ENCODE measurements at regions not wholly inside any gene's neighbourhood (a gene's known extent, or its start where the extent isn't known, plus 50 kb on each side); places are given as distances from the start of the nearest gene placed in this dataset.

DNA sequence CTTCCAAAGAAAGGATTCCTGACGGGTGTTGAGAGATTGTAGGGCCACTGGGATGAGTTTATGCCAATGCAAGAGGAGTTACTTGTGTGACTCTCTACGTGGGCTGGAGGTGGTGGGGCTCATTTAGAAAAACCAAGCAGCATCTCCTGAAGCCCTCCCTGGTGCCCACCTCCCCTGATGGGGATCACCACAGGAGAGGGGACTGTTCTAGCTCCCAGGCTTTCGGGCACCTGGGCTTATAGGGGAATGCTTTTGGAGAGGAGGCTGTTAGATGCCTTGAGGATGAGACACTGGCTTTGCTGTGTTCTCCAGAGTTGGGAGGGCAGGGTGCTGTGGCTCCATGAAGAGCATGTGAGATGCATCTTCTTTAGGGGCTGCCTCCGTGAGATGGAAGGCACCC lies 65.0 kb downstream of the IRX1 start:
- TF ChIP-seq, protein P1, sequence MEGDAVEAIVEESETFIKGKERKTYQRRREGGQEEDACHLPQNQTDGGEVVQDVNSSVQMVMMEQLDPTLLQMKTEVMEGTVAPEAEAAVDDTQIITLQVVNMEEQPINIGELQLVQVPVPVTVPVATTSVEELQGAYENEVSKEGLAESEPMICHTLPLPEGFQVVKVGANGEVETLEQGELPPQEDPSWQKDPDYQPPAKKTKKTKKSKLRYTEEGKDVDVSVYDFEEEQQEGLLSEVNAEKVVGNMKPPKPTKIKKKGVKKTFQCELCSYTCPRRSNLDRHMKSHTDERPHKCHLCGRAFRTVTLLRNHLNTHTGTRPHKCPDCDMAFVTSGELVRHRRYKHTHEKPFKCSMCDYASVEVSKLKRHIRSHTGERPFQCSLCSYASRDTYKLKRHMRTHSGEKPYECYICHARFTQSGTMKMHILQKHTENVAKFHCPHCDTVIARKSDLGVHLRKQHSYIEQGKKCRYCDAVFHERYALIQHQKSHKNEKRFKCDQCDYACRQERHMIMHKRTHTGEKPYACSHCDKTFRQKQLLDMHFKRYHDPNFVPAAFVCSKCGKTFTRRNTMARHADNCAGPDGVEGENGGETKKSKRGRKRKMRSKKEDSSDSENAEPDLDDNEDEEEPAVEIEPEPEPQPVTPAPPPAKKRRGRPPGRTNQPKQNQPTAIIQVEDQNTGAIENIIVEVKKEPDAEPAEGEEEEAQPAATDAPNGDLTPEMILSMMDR (IDR thresholded peaks at IDR 0.05; ENCODE audit: partially characterized antibody, unreplicated experiment), result no peak
- Mint-ChIP-seq H3K4me3 (ENCODE audit: unreplicated experiment) (no peak overlapping the region), H3K4me1 (ENCODE audit: low read depth, unreplicated experiment) (no peaks in the 10 kb centered on the region), H3K36me3 (ENCODE audit: unreplicated experiment) (no peaks in the 10 kb centered on the region), H3K27ac (ENCODE audit: unreplicated experiment) (no peak overlapping the region), H3K27me3 (ENCODE audit: unreplicated experiment) (no peaks in the 10 kb centered on the region), H3K9me3 (ENCODE audit: unreplicated experiment) (peaks cover 3% of the 10 kb centered on the region)
- DNase-seq, result no peak

DNA sequence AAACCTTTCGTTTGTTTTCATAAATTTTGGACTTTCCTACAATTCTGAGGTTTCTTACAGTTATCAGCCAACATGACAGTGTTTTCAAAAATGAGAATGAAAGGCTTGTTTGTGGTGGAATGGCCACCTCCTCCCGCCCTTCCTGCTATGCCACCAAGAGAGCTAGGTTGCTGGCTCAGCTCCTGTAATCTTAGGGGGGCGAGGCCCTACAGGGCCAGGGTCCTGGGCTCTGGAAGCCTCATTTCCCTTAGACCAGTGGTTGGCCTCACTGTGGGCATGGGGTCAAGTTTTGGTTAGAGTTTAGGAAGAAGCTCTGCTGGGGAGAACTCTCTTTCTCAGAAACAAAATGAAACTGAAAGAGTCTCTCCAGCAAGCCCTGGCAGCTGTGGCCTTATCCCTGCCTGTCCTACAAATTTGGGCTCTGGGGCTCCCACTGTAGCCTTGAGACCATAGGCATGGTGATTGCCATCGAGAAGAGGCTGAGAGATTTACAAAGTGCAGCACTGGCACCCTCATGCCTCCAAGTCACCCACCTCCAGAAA lies 66.2 kb downstream of the IRX1 start:
- peaks cover 3% of the 10 kb centered on the region for H3K9me3 Mint-ChIP-seq (ENCODE audit: unreplicated experiment)
- no peak for DNase-seq
- no peaks in the 10 kb centered on the region for H3K36me3 Mint-ChIP-seq (ENCODE audit: unreplicated experiment)
- no peaks in the 10 kb centered on the region for H3K27me3 Mint-ChIP-seq (ENCODE audit: unreplicated experiment)
- H3K27ac Mint-ChIP-seq (ENCODE audit: unreplicated experiment), result no peak overlapping the region
- no peak overlapping the region for H3K4me3 Mint-ChIP-seq (ENCODE audit: unreplicated experiment)
- TF ChIP-seq, protein P1 (IDR thresholded peaks at IDR 0.05; ENCODE audit: partially characterized antibody, unreplicated experiment), result no peak
- no peaks in the 10 kb centered on the region for H3K4me1 Mint-ChIP-seq (ENCODE audit: low read depth, unreplicated experiment)

DNA sequence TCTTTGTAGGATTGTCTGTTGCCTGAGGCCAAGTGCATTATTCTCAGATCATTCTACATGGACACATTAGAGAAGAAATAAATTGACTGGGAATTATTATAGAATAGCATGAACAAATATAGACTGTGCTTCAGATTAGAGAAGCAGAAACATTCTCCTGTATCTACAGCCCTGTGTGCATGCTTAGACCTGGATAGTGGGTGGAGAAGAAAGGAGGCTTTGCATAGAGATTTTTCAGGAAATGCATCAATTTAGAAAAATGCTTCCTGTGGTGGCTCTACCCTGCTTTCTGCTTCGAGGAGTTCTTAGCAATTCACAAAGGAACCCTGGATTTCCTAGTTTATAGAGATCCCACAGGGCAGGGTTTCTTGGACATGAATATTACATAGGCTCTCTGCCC lies 66.7 kb downstream of the IRX1 start:
- Mint-ChIP-seq H3K27ac (ENCODE audit: unreplicated experiment) (no peak overlapping the region), H3K27me3 (ENCODE audit: unreplicated experiment) (no peaks in the 10 kb centered on the region), H3K4me3 (ENCODE audit: unreplicated experiment) (no peak overlapping the region), H3K4me1 (ENCODE audit: low read depth, unreplicated experiment) (no peaks in the 10 kb centered on the region), H3K9me3 (ENCODE audit: unreplicated experiment) (peaks cover 3% of the 10 kb centered on the region), H3K36me3 (ENCODE audit: unreplicated experiment) (no peaks in the 10 kb centered on the region)
- no peak for DNase-seq
- TF ChIP-seq, protein P1 (IDR thresholded peaks at IDR 0.05; ENCODE audit: partially characterized antibody, unreplicated experiment), result no peak

DNA sequence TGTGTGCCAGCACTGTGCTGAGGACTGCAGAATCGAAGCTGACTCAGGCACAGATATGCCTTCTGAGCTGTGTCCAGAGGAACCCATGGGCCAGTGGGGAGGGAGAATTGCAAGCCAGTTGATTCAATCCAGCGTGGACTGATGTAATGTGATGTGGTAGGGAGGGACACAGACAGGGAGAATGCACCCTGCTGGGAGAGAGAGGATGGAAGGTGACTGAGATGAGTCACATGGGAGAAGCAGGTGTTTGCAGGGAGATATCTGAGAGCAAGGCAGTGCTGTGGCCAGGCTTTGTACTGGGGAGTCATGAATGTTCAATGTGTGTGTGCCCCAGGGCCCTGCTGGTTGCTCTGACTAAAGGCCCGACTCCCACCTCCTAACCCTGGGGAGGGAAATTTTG lies 75.7 kb downstream of the IRX1 start:
- peaks cover 5% of the 10 kb centered on the region for H3K36me3 Mint-ChIP-seq (ENCODE audit: unreplicated experiment)
- DNase-seq, result no peak
- no peak overlapping the region for H3K4me3 Mint-ChIP-seq (ENCODE audit: unreplicated experiment)
- peaks cover 4% of the 10 kb centered on the region for H3K4me1 Mint-ChIP-seq (ENCODE audit: low read depth, unreplicated experiment)
- peaks cover 1% of the 10 kb centered on the region for H3K27me3 Mint-ChIP-seq (ENCODE audit: unreplicated experiment)
- H3K9me3 Mint-ChIP-seq (ENCODE audit: unreplicated experiment), result peaks cover 8% of the 10 kb centered on the region
- H3K27ac Mint-ChIP-seq (ENCODE audit: unreplicated experiment), result no peak overlapping the region
- TF ChIP-seq, protein P1 (IDR thresholded peaks at IDR 0.05; ENCODE audit: partially characterized antibody, unreplicated experiment), result no peak

DNA sequence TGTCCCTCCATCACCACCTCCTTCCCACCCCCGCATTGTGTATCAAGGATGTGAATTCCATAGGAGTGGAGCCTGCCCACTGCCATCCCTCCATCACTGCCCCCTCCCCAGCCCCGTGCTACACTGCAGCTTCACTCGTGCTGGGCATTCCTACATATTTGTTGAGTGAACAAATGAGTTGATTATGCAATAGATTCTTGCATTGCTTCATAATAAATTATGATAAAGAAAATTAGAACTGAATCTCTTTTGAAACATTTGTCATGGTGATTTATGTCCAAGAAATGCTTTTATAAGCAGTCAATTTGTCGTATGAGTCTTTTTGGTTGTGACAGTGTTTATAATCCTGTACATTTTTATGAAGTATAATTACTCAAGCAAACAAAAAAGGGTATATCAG lies 83.2 kb downstream of the IRX1 start:
- no peak overlapping the region for H3K4me3 Mint-ChIP-seq (ENCODE audit: unreplicated experiment)
- H3K27me3 Mint-ChIP-seq (ENCODE audit: unreplicated experiment), result peaks cover 3% of the 10 kb centered on the region
- no peaks in the 10 kb centered on the region for H3K36me3 Mint-ChIP-seq (ENCODE audit: unreplicated experiment)
- H3K9me3 Mint-ChIP-seq (ENCODE audit: unreplicated experiment), result peaks cover 5% of the 10 kb centered on the region
- TF ChIP-seq, protein P1 (IDR thresholded peaks at IDR 0.05; ENCODE audit: partially characterized antibody, unreplicated experiment), result no peak
- no peak for DNase-seq
- H3K4me1 Mint-ChIP-seq (ENCODE audit: low read depth, unreplicated experiment), result peaks cover 8% of the 10 kb centered on the region
- no peak overlapping the region for H3K27ac Mint-ChIP-seq (ENCODE audit: unreplicated experiment)

Measured in glutamatergic neuron (in vitro differentiated cells).